GM12878 (cell line): ENCODE measurements at regions not wholly inside any gene's neighbourhood (a gene's known extent, or its start where the extent isn't known, plus 50 kb on each side); places are given as distances from the start of the nearest gene placed in this dataset.

Experiments
- KDM1A ChIP-seq: fragments of 200-600 bp; sonication (generic); IDR thresholded peaks from 2 replicates; pipeline ENCODE4 v1.6.1; 2016; ENCODE audit warnings: borderline replicate concordance
- SPI1 ChIP-seq: IDR thresholded peaks from 2 replicates; pipeline ENCODE4 v1.6.1; 2011; ENCODE audit warnings: low read depth, mild to moderate bottlenecking, low read length, moderate library complexity, borderline replicate concordance; ENCODE audit not compliant: insufficient read depth
- SREBF1 ChIP-seq: IDR thresholded peaks from 2 replicates; pipeline ENCODE4 v1.6.1; 2012; ENCODE audit warnings: mild to moderate bottlenecking, low read length
- TCF12 ChIP-seq: IDR thresholded peaks from 2 replicates; pipeline ENCODE4 v1.6.1; 2011; ENCODE audit warnings: low read depth, mild to moderate bottlenecking, low read length
- YY1 ChIP-seq: IDR thresholded peaks from 2 replicates; pipeline ENCODE4 v1.6.1; 2011; ENCODE audit warnings: low read depth, mild to moderate bottlenecking, low read length
- TF ChIP-seq, protein P1 (sequence below): fragments of 450-650 bp; IDR thresholded peaks from 2 replicates; pipeline ENCODE4 v1.6.1; 2016; ENCODE audit warnings: mild to moderate bottlenecking, moderate library complexity, borderline replicate concordance
- TF ChIP-seq, protein P2 (sequence below): fragments of 450-650 bp; formaldehyde crosslinking; IDR thresholded peaks from 2 replicates; pipeline ENCODE4 v1.5.0; 2022; ENCODE audit warnings: mild to moderate bottlenecking, missing genetic modification characterization

DNA sequence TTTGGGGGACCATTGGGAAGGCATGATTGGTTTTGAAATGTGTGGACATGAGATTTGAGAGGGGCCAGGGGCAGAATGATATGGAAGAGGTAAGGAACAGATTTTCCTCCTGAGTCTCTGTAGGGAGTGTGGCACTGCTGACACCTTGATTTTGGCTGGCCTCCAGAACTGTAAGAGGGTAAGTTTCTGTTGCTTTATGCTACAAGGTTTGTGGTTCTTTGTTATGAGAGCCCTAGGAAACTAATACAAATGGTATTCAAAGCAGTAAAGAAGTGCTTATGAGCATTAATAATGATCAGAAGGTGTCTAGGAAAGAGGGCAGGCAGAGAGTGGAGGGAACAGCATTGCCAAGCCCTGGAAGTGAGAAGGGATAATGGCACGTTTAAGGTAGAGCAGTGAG lies 574.3 kb upstream of the NXPH2 start (continued):
- TF ChIP-seq, protein P1, sequence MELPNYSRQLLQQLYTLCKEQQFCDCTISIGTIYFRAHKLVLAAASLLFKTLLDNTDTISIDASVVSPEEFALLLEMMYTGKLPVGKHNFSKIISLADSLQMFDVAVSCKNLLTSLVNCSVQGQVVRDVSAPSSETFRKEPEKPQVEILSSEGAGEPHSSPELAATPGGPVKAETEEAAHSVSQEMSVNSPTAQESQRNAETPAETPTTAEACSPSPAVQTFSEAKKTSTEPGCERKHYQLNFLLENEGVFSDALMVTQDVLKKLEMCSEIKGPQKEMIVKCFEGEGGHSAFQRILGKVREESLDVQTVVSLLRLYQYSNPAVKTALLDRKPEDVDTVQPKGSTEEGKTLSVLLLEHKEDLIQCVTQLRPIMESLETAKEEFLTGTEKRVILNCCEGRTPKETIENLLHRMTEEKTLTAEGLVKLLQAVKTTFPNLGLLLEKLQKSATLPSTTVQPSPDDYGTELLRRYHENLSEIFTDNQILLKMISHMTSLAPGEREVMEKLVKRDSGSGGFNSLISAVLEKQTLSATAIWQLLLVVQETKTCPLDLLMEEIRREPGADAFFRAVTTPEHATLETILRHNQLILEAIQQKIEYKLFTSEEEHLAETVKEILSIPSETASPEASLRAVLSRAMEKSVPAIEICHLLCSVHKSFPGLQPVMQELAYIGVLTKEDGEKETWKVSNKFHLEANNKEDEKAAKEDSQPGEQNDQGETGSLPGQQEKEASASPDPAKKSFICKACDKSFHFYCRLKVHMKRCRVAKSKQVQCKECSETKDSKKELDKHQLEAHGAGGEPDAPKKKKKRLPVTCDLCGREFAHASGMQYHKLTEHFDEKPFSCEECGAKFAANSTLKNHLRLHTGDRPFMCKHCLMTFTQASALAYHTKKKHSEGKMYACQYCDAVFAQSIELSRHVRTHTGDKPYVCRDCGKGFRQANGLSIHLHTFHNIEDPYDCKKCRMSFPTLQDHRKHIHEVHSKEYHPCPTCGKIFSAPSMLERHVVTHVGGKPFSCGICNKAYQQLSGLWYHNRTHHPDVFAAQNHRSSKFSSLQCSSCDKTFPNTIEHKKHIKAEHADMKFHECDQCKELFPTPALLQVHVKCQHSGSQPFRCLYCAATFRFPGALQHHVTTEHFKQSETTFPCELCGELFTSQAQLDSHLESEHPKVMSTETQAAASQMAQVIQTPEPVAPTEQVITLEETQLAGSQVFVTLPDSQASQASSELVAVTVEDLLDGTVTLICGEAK: no peak
- TF ChIP-seq, protein P2, sequence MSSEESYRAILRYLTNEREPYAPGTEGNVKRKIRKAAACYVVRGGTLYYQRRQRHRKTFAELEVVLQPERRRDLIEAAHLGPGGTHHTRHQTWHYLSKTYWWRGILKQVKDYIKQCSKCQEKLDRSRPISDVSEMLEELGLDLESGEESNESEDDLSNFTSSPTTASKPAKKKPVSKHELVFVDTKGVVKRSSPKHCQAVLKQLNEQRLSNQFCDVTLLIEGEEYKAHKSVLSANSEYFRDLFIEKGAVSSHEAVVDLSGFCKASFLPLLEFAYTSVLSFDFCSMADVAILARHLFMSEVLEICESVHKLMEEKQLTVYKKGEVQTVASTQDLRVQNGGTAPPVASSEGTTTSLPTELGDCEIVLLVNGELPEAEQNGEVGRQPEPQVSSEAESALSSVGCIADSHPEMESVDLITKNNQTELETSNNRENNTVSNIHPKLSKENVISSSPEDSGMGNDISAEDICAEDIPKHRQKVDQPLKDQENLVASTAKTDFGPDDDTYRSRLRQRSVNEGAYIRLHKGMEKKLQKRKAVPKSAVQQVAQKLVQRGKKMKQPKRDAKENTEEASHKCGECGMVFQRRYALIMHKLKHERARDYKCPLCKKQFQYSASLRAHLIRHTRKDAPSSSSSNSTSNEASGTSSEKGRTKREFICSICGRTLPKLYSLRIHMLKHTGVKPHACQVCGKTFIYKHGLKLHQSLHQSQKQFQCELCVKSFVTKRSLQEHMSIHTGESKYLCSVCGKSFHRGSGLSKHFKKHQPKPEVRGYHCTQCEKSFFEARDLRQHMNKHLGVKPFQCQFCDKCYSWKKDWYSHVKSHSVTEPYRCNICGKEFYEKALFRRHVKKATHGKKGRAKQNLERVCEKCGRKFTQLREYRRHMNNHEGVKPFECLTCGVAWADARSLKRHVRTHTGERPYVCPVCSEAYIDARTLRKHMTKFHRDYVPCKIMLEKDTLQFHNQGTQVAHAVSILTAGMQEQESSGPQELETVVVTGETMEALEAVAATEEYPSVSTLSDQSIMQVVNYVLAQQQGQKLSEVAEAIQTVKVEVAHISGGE (CRISPR knock-in tag): no peak
- TF ChIP-seq SREBF1 (no peak), KDM1A (no peak), YY1 (no peak), SPI1 (no peak), TCF12 (no peak)
- TF ChIP-seq, all 136 proteins: peak for 0
